Activated gamma-delta T cell treated with anti-CD3 and anti-CD28 coated beads, Interleukin-2, amount 50 U/mL, for 16 hours (primary cell): ENCODE measurements at regions not wholly inside any gene's neighbourhood (a gene's known extent, or its start where the extent isn't known, plus 50 kb on each side); places are given as distances from the start of the nearest gene placed in this dataset.

Source experiments
- DNase-seq: peaks from one replicate; pipeline ENCODE4 v3.0.0-alpha.2; 2020; ENCODE audit warnings: low read depth

DNA sequence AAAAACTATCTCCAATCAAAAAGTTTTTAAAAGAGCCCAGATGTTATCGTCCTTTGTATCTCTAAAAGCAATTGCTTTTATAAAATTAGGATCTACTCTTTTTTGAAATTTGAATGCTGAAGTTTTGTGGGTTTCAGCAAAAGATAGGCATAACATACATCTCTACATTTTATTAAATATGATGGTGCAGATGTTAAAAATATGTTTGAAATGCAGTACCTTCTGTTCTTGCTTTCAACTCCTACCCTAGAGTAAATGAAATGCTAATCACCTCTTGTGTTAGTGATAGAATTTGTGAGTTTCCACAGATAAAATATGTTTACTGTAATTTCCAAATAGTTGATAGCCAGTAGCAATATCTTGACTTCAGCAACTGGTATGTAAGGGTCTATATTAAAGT is 95.7 kb upstream of the VPREB1 start:
- DNase-seq = no peak

DNA sequence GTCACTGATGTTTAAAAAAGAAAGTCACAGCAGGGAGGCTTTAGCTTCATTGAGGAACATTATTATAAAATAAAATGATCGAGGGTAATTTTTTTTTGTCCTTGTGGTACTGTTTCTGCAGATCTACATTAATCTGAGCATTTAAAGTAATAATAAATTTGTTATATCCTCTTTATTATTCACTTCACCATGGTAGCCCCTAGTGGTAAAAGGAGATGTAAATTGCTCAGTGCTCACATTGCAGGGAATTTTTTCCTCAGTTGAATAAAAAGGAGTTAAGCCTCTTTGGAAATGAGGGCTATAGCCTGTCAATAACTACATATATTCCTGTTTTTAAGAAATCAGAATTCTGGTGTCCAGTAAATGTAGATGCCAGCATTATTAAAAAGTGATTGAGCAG is 99.7 kb upstream of the VPREB1 start:
- no peak for DNase-seq

GRCh38 chr22:22143448-22143847 is 101.1 kb upstream of the VPREB1 start:
- no peak for DNase-seq

DNA sequence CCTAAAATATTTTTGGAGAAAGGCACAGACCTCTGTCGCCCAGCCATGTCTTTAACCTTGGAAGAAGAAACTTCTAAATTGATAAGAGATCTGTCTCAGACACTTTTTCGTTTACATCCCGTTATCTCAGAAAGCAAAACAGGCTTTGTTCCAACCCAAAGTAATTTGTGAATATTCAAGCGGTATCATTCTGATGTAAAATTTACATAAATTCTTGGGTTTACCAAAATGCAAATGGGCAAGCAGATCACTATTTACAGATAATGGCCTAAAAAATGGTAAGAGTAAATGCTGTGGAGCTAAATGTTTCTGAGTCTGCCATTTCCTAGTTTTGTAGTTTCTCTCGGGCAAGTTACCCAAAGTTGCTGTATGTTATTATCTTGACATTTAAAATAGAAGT is 101.9 kb upstream of the VPREB1 start:
- no peak for DNase-seq

- no peak for DNase-seq
Measured at GRCh38 chr22:22141771-22142591, 102.6 kb upstream of the VPREB1 start.

GRCh38 chr22:22141031-22141430 is 103.6 kb upstream of the VPREB1 start:
- no peak for DNase-seq

DNA sequence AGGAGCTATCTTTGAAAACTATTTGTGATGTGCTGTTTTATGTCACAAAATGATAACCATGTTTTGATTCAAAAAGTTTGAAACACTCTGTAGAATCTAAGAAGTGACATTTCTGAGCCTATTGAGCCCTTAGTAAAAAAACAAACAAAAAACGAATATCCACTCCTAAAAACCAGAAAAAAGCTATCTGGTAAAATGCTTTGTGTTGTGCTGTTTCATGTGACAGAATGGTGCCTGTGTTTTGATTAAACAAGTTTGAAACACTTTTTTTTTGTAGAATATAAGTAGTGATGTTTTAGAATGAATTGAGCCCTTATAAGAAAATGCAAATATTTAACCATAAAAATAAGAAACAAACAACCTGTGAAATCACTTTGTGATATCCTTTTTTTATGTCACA is 105.2 kb upstream of the VPREB1 start:
- DNase-seq = no peak

GRCh38 chr22:22138915-22139314 is 105.7 kb upstream of the VPREB1 start:
- DNase-seq = no peak

- no peak for DNase-seq
Measured at GRCh38 chr22:22137891-22138290, 106.7 kb upstream of the VPREB1 start.

DNA sequence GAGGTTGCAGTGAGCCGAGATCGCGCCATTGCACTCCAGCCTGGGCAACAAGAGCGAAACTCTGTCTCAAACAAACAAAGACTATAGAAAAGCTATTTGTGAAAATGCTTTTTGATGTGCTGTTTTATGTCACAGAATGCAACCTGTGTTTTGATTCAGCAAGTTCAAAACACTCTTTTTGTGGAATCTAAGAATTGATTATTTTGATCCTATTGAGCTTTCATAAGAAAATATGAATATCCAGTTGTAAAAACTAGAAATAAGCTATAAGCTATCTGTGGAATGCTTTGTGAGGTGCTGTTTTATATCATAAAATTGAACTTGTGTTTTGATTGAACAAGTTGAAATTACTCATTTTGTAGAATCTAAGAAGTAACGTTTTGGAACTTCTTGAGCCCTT is 110.7 kb upstream of the VPREB1 start:
- no peak for DNase-seq

- no peak for DNase-seq
Measured at GRCh38 chr22:22130953-22131608, 113.5 kb upstream of the VPREB1 start.

GRCh38 chr22:22129387-22129786 is 115.2 kb upstream of the VPREB1 start:
- no peak for DNase-seq

DNA sequence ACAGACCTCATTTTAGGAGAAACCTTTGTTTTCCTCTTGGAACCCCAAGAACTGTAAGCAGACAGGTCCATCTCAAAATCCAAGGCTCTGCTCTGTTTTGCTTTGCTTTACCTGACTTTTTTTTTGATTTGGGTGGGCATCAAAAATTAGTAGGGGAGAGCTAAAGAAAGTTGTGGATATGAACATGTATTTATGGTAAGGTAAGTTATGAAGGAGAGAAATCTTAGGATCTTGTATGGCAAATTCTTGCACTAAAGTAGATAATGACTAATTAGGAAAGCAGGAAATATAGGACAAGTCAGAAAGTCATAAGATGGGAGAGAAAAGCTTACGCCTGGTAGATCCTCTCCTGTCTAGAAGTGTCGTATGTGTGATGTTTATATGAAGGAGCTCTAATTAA is 116.1 kb upstream of the VPREB1 start:
- no peak for DNase-seq

GRCh38 chr22:22127100-22127499 is 117.5 kb upstream of the VPREB1 start:
- DNase-seq = no peak

DNA sequence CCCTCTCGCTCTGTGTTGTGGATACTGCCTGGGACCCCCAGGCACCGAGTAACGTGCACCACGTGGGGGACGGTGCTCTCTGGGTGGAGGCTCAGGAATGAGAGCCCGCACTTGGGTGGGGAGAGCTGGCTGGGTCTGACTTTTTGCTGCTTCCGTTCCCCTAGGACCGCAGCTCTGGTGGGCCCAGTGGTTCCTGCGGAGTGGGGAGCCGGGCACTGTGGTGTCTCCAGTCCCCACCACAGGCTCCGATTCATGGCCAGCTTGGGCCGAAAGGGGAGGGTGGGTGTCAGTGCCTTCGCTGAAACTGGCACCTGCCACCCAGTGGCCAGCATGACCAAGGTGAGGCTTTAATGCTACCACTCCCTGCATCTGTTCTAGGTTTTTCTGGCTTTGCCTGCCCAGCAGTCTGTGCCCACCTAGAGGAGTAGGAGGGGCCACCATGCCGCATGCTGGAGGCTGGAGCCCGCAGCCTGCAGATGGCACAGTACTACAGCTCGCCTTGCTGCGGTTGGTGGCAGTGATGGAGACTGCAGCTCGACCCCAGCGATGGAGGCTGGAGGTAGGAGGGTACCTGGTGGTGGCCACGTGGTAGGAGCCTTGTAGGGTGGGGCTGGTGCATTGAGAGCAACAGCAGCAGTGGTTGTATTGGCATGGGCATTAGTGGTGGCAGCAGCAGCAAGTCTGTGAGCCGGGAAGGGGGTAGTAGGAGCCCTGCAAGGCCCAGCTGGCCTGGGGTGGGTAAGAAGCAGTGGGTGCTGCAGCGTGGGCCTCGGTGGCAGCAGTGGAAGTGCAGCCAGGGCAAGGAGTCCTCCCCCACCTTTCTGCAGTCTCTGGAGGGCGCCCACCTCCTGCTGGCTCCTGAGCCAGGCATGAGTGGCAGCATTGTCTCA is 118.8 kb upstream of the VPREB1 start:
- no peak for DNase-seq

GRCh38 chr22:22125028-22125578 is 119.5 kb upstream of the VPREB1 start:
- no peak for DNase-seq

GRCh38 chr22:22124374-22124773 is 120.2 kb upstream of the VPREB1 start:
- no peak for DNase-seq

- no peak for DNase-seq
Measured at GRCh38 chr22:22123960-22124278, 120.7 kb upstream of the VPREB1 start.

DNA sequence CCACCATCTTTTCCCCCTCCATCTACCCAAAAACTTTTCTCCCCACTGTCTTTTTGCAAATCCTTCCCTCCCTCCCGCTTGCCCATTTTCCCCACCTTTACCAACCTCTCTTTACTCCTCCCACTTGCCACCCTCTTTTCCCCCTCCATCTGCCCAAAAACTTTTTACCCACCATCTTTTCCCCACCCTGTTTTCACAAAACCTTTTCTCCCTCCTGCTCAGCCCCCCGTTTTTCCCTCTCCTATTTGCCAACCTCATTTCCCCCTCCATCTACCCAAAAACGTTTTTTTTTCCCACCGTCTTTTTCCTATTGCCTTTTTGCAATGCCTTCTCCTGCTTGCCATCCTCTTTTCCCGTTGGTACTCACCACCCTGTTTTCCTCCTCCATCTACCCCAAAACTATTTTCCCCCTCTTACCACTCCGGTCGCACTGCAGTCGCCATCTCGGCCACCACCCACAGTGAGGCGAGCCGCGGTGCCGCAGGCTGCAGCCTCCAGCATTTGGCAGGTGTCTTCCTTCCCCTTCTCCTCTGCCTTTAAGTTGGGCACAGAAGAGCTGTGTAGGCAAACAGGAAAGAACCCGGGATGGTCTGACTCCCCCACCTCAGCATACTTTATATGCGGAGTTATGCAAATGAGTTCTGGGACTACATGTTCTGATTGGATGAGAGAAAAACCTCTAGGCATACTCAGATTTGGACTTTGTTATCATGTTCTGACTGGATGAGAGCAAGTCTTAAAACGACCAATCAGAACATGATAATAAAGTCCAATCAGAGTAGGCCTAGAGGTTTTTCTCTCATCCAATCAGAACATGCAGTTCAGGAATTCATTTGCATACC is 121.2 kb upstream of the VPREB1 start:
- no peak for DNase-seq

GRCh38 chr22:22122348-22123117 is 122.1 kb upstream of the VPREB1 start:
- DNase-seq = no peak

DNA sequence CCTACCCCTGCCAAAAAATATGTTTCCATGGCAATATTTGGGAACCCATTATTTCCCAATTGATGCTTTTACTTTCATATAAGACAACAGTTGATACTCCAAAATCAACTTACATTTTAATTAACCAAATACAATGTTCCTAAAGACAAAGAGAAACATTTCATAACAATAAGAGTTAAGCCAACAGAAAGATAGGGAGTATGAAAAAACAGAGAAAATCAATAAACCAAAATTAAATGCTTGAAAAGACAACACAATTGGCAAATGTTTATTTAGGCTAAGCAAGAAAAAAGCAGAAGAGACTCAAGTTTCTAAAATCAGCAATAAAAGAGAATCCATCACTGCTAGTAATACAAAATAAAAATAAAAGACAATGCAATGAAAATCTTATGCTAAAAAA is 123.1 kb upstream of the VPREB1 start:
- DNase-seq = no peak
